ENCODE measurements at regions not wholly inside any gene's neighbourhood (a gene's known extent, or its start where the extent isn't known, plus 50 kb on each side); places are given as distances from the start of the nearest gene placed in this dataset.

- TF ChIP-seq EZH2phosphoT487 (IDR thresholded peaks at IDR 0.05; ENCODE audit: borderline replicate concordance, low read length) (no peak), CTCF (IDR thresholded peaks at IDR 0.05; ENCODE audit: low read depth, low read length, poor library complexity, severe bottlenecking) (no peak)
- no peaks in the 10 kb centered on the region for H3K79me2 ChIP-seq (ENCODE audit: control insufficient read depth, low read length)
- no peaks in the 10 kb centered on the region for H3K4me1 ChIP-seq (ENCODE audit: control insufficient read depth, low read length)
- no peaks in the 10 kb centered on the region for H3K9me2 ChIP-seq (replicated peaks; ENCODE audit: control insufficient read depth, low read length)
- H3F3A ChIP-seq (ENCODE audit: control insufficient read depth, insufficient read depth) = no peaks in the 10 kb centered on the region
- H4K20me1 ChIP-seq (ENCODE audit: control insufficient read depth, insufficient read depth, low read depth, low read length) = no peaks in the 10 kb centered on the region
- H3K4me3 ChIP-seq (ENCODE audit: low read length) = no peak overlapping the region
- no peaks in the 10 kb centered on the region for H3K27me3 ChIP-seq (ENCODE audit: control insufficient read depth, low read length)
- H3K4me2 ChIP-seq (ENCODE audit: low read length) = no peak overlapping the region
- H3K9me3 ChIP-seq (ENCODE audit: control insufficient read depth, insufficient read depth, low read length) = no peaks in the 10 kb centered on the region
- H3K36me3 ChIP-seq (ENCODE audit: control insufficient read depth, low read length) = no peaks in the 10 kb centered on the region
- no peak overlapping the region for H3K27ac ChIP-seq (ENCODE audit: low read depth, low read length)
Observed at GRCh38 chr6:164889980-164890379, 419.4 kb downstream of the C6orf118 start.

- H3K4me3 ChIP-seq (ENCODE audit: low read length) = no peak overlapping the region
- H3K27ac ChIP-seq (ENCODE audit: low read depth, low read length) = no peak overlapping the region
- H4K20me1 ChIP-seq (ENCODE audit: control insufficient read depth, insufficient read depth, low read depth, low read length) = no peaks in the 10 kb centered on the region
- H3K36me3 ChIP-seq (ENCODE audit: control insufficient read depth, low read length) = no peaks in the 10 kb centered on the region
- H3K4me1 ChIP-seq (ENCODE audit: control insufficient read depth, low read length) = no peaks in the 10 kb centered on the region
- no peaks in the 10 kb centered on the region for H3K79me2 ChIP-seq (ENCODE audit: control insufficient read depth, low read length)
- H3F3A ChIP-seq (ENCODE audit: control insufficient read depth, insufficient read depth) = no peaks in the 10 kb centered on the region
- H3K4me2 ChIP-seq (ENCODE audit: low read length) = no peak overlapping the region
- no peaks in the 10 kb centered on the region for H3K9me2 ChIP-seq (replicated peaks; ENCODE audit: control insufficient read depth, low read length)
- no peaks in the 10 kb centered on the region for H3K27me3 ChIP-seq (ENCODE audit: control insufficient read depth, low read length)
- TF ChIP-seq CTCF (IDR thresholded peaks at IDR 0.05; ENCODE audit: low read depth, low read length, poor library complexity, severe bottlenecking) (no peak), EZH2phosphoT487 (IDR thresholded peaks at IDR 0.05; ENCODE audit: borderline replicate concordance, low read length) (no peak)
- H3K9me3 ChIP-seq (ENCODE audit: control insufficient read depth, insufficient read depth, low read length) = no peaks in the 10 kb centered on the region
Observed at GRCh38 chr6:164887660-164888059, 421.7 kb downstream of the C6orf118 start.

GRCh38 chr6:164882236-164882635 is 427.2 kb downstream of the C6orf118 start:
- no peak overlapping the region for H3K27ac ChIP-seq (ENCODE audit: low read depth, low read length)
- H3K4me1 ChIP-seq (ENCODE audit: control insufficient read depth, low read length) = no peaks in the 10 kb centered on the region
- H3K27me3 ChIP-seq (ENCODE audit: control insufficient read depth, low read length) = no peaks in the 10 kb centered on the region
- H4K20me1 ChIP-seq (ENCODE audit: control insufficient read depth, insufficient read depth, low read depth, low read length) = no peaks in the 10 kb centered on the region
- no peaks in the 10 kb centered on the region for H3K9me2 ChIP-seq (replicated peaks; ENCODE audit: control insufficient read depth, low read length)
- H3K9me3 ChIP-seq (ENCODE audit: control insufficient read depth, insufficient read depth, low read length) = no peaks in the 10 kb centered on the region
- no peak overlapping the region for H3K4me2 ChIP-seq (ENCODE audit: low read length)
- H3K79me2 ChIP-seq (ENCODE audit: control insufficient read depth, low read length) = no peaks in the 10 kb centered on the region
- H3K4me3 ChIP-seq (ENCODE audit: low read length) = no peak overlapping the region
- TF ChIP-seq EZH2phosphoT487 (IDR thresholded peaks at IDR 0.05; ENCODE audit: borderline replicate concordance, low read length) = no peak
- TF ChIP-seq CTCF (IDR thresholded peaks at IDR 0.05; ENCODE audit: low read depth, low read length, poor library complexity, severe bottlenecking) = no peak
- no peaks in the 10 kb centered on the region for H3K36me3 ChIP-seq (ENCODE audit: control insufficient read depth, low read length)
- no peaks in the 10 kb centered on the region for H3F3A ChIP-seq (ENCODE audit: control insufficient read depth, insufficient read depth)

GRCh38 chr6:164871783-164872182 is 437.6 kb downstream of the C6orf118 start:
- TF ChIP-seq CTCF (IDR thresholded peaks at IDR 0.05; ENCODE audit: low read depth, low read length, poor library complexity, severe bottlenecking) (no peak), EZH2phosphoT487 (IDR thresholded peaks at IDR 0.05; ENCODE audit: borderline replicate concordance, low read length) (no peak)
- H3K4me3 ChIP-seq (ENCODE audit: low read length) = no peak overlapping the region
- no peaks in the 10 kb centered on the region for H3K4me1 ChIP-seq (ENCODE audit: control insufficient read depth, low read length)
- H3K9me2 ChIP-seq (replicated peaks; ENCODE audit: control insufficient read depth, low read length) = no peaks in the 10 kb centered on the region
- H3K36me3 ChIP-seq (ENCODE audit: control insufficient read depth, low read length) = no peaks in the 10 kb centered on the region
- H3K4me2 ChIP-seq (ENCODE audit: low read length) = no peak overlapping the region
- H3K27me3 ChIP-seq (ENCODE audit: control insufficient read depth, low read length) = no peaks in the 10 kb centered on the region
- no peaks in the 10 kb centered on the region for H3K9me3 ChIP-seq (ENCODE audit: control insufficient read depth, insufficient read depth, low read length)
- H3K27ac ChIP-seq (ENCODE audit: low read depth, low read length) = no peak overlapping the region
- no peaks in the 10 kb centered on the region for H4K20me1 ChIP-seq (ENCODE audit: control insufficient read depth, insufficient read depth, low read depth, low read length)
- H3K79me2 ChIP-seq (ENCODE audit: control insufficient read depth, low read length) = no peaks in the 10 kb centered on the region
- no peaks in the 10 kb centered on the region for H3F3A ChIP-seq (ENCODE audit: control insufficient read depth, insufficient read depth)
